Testis (tissue), 2 donors: ENCODE measurements at regions not wholly inside any gene's neighbourhood (a gene's known extent, or its start where the extent isn't known, plus 50 kb on each side); places are given as distances from the start of the nearest gene placed in this dataset.

Source experiments
- POLR2A ChIP-seq: fragments of 450-650 bp; IDR thresholded peaks from one replicate; pipeline ENCODE4 v1.6.1; 2017; ENCODE audit warnings: antibody characterized with exemption, mild to moderate bottlenecking, moderate library complexity
- TF ChIP-seq, protein P1 (sequence below), 3 experiments: fragments of 450-650 bp in 2 of 3; fragments of 200-600 bp in 1 of 3; sonication (generic) in 1 of 3; IDR thresholded peaks; one replicate each; pipeline ENCODE4 v1.5.1; 2016 to 2019; ENCODE audit warnings: antibody characterized with exemption in 3 of 3, mild to moderate bottlenecking in 2 of 3, moderate library complexity in 1 of 3

DNA sequence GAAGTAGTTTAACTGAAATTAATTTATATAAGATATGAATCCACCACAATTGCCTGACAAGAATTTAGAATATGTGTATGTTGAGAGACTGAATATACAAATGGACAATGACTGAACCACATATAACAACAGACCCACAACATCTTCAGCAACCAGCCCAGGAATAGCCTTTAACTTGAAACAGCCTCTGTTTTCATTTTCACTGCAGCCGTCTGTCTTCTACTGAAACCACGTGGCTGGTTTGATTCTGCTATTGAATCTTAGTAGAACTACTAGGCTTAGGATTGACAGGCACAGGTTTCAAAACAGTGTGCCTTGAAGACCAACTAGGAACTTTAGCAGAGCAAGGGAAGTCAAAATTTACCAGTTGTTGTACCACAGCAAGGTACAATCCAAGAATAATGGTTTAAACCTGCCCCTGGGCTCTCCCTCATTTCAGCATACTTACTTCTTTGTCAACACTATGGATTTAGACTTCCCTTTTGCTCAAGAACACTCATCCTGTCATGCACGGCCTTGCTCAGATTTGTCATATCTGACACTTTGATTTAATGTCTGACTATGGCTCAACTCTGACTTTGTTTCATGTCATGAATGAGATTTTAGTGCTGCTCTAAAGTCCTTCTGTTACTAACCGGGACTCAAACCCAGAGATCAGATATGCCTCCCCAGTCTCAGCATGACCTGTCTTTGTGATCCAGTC lies 355.0 kb downstream of the KIF2B start:
- TF ChIP-seq, protein P1, sequence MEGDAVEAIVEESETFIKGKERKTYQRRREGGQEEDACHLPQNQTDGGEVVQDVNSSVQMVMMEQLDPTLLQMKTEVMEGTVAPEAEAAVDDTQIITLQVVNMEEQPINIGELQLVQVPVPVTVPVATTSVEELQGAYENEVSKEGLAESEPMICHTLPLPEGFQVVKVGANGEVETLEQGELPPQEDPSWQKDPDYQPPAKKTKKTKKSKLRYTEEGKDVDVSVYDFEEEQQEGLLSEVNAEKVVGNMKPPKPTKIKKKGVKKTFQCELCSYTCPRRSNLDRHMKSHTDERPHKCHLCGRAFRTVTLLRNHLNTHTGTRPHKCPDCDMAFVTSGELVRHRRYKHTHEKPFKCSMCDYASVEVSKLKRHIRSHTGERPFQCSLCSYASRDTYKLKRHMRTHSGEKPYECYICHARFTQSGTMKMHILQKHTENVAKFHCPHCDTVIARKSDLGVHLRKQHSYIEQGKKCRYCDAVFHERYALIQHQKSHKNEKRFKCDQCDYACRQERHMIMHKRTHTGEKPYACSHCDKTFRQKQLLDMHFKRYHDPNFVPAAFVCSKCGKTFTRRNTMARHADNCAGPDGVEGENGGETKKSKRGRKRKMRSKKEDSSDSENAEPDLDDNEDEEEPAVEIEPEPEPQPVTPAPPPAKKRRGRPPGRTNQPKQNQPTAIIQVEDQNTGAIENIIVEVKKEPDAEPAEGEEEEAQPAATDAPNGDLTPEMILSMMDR (IDR thresholded peaks at IDR 0.05), result no peak
- TF ChIP-seq POLR2A, result no peak
